CD1c-positive myeloid dendritic cell (primary cell): ENCODE measurements at regions not wholly inside any gene's neighbourhood (a gene's known extent, or its start where the extent isn't known, plus 50 kb on each side); places are given as distances from the start of the nearest gene placed in this dataset.

Experiments used
- DNase-seq: peaks from one replicate; pipeline ENCODE4 v3.0.0-alpha.2; 2016; ENCODE audit errors: extremely low spot score

DNA sequence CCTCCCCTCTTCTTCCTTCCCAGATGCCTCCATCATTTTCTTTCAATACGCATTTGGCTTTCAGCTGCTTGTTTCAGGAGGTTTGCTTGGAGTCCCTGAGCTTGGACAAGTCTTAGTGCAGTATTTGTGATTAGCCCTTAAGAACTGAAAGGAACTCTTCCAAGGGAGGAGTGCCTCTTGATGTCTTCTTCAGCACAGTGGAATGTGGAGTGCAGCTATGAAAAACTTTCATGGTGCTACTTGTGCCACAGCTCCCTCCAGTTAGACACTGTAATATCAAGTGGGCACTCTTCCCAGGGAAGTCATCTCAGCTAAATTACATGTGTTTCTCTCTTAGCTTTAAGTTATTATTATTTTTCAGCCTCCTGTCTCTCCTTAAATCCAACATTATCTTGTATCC is 173.1 kb downstream of the NECTIN3 start:
- DNase-seq, result no peak

DNA sequence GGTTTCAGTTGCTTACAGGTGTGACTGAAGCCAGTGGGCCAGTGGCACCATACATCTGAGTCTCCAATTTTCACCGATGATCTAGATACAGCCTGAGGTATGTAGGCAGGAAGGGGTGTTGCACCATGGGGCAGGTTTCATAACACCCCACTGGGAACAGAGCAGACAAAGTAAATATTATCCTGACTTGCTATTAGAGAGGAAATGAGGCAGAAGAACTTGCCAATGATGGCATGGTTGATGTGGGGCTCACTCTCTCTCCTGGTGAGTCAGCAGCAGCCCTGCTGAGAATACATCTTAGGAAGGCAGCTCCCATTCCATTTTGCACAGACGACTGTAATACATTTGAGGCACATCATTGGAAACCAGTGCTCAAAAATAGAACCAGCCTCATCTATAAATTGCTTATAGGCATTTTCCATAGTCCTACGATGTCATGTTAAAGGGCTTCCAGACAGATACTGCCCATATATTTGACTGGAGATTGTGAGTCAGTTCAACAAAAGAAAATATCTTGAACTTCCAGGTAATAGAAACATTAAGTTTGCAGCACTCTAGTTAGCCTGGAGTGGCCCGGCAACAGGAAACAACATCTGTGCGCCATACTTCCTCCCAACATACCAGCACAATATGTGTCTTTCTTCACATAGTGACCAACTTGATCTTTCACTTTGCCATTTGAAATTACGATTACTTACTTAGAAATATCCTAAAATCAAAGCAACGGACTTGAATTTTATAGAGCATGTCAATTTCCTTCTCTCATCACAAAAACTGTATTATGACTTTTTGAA is 175.5 kb downstream of the NECTIN3 start:
- DNase-seq, result no peak

- DNase-seq, result no peak
These were observed 176.8 kb downstream of the NECTIN3 start for GRCh38 chr3:111248406-111248805.

DNA sequence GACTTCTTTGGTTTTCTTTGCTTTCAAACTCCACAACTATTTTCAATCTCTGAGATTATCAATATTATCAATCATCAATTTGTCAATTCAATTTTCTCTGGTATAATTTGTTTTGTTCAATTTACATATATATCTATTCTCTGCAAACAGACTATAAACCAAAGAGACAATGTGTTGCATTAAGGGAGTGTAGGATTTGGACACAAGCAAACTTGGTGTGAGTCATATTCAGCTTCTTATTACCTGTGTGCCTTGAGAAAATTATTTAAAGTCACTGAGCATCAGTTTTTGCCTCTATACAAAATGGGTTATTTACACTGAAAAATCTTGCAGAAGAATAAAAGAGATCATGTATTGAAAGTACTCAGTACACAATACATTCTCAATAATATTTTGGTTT is 177.8 kb downstream of the NECTIN3 start:
- DNase-seq, result no peak

DNA sequence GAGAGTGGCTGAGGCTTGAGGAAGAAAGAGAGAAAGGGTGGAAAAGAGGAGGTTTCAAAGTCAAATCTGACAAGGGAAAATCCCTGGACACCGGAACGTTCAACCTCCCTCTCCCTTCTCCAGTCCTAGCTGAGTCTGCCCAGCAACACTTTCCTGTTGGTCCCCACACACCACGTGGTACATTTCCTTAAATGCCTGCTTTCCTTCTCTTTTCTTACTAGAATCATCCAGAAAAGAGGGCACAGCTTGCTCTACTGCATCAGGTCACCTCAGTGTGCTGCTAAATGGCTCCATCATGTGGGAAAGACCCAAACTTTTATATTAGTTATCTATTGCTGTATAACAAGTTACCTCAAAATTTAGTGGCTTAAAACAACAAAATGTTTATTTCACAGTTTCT is 181.2 kb downstream of the NECTIN3 start:
- peak; percentile 29 for DNase-seq

DNA sequence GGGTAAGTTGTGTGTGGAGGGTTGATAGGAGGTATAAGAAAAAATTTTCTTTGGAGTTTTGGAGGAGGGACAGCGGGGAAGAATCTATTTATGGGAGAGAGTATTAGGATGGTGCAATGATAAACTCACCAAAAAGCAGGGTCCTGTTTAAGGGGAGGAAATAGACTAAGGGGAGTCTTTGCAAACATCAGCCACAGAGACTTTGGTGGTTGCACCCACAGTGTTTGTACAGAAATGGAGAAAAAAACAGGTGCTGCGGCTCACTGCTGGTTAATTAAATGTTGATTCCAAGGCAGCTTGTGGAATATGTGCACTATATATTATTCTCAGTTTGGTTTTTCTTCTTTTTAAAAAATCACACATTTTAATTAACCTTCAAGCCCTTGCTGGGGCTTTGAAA is 182.1 kb downstream of the NECTIN3 start:
- DNase-seq, result no peak

GRCh38 chr3:111260878-111261277 is 189.3 kb downstream of the NECTIN3 start:
- no peak for DNase-seq

DNA sequence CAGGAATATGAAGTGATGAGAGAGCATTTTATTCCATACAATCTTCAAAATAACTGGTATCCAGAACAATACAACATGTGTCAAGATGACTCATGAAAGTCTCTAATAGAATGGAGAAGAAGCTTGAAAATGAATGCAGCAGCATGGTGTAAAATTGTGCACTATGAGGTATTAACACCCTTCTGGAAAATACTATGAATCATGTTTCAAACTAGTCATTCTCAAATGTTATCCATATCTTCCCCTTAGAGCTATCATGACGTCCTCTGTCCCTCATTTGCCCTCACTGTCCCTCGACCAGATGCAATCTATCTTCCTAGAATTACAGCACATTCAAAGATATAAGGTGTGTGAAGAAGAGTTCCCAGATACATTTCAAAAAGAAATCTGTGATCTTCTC is 198.2 kb downstream of the NECTIN3 start:
- no peak for DNase-seq

GRCh38 chr3:111277226-111277625 is 205.6 kb downstream of the NECTIN3 start:
- DNase-seq, result no peak

GRCh38 chr3:111278959-111279358 is 207.3 kb downstream of the NECTIN3 start:
- DNase-seq, result no peak

DNA sequence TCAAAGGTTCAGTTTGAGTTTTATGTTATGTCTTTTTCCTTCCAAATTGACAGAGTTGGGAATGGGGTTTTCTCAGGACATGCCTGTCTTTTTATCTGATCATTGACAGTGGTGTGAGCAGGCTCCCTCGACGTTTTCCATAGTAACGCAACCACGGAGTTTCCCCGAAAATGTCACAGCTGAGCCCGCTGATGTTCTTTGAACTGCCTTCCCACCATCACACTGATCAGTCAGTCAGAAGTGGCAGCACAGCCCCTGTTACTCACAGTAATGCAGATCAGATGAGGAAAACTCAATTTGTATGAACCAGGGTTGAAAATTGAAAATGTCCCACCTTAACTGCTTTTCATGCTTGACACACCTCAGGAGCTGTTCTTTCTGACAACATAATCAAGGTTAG is 210.4 kb downstream of the NECTIN3 start:
- no peak for DNase-seq

- no peak for DNase-seq
These were observed 211.5 kb downstream of the NECTIN3 start for GRCh38 chr3:111283165-111283564.

- no peak for DNase-seq
These were observed 213.0 kb downstream of the NECTIN3 start for GRCh38 chr3:111284503-111285183.

DNA sequence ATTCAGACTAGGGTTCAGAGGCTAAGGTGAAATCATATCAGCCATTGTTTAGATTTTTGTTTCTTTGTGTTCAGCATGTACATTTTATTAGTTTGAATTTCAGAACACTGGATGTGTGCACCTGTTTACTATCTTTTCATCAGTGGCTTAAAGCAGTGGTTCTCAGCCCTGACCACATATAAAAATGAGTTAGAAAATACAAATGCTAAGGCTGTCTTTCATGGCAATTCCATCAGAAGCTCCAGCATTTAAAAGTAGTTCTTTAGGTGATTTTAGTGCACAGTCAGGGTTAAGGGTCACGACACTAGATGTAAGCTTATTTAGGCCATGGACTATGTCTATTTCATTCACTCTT is 213.5 kb downstream of the NECTIN3 start:
- no peak for DNase-seq

DNA sequence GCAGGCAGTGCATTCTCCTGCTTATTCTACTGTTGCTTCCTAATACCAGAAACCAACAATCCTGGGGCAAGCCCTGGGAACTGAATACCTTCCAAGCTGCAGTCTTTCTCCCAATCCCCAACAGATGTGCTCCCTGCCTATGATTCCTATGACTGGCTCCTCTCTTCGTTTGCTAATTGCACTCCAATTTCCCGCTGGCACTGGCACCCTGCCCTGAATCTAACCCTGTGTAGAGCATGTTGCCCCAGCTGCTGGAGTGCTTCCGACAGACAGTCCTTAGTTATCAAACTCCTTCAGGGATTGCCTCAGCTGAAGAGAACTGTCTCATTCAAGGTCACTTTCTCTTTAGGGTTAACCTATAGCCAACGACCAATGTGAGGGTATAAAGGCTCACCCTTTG is 214.1 kb downstream of the NECTIN3 start:
- no peak for DNase-seq

GRCh38 chr3:111286746-111287145 is 215.1 kb downstream of the NECTIN3 start:
- no peak for DNase-seq

GRCh38 chr3:111292117-111292516 is 220.5 kb downstream of the NECTIN3 start:
- DNase-seq, result no peak

DNA sequence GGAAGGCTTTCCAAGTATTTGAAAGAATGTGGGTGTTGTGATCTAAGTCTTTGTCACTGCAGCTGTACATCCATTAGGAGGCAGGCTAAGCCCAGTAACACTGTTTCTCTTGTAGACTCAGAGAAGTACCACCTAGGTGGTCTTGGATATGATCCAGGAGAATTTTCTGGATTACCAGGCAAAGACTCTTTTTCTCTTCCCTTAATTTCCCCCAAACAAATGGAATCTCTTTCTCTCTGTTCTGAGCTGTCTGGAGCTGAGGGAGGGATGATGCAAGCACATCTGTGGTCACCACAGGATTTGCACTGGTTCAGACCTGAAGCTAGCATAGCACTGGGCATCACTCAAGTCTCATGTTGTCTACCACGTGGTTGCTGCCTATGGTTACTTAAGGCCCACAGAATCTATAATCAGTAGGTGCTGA is 227.6 kb downstream of the NECTIN3 start:
- no peak for DNase-seq

DNA sequence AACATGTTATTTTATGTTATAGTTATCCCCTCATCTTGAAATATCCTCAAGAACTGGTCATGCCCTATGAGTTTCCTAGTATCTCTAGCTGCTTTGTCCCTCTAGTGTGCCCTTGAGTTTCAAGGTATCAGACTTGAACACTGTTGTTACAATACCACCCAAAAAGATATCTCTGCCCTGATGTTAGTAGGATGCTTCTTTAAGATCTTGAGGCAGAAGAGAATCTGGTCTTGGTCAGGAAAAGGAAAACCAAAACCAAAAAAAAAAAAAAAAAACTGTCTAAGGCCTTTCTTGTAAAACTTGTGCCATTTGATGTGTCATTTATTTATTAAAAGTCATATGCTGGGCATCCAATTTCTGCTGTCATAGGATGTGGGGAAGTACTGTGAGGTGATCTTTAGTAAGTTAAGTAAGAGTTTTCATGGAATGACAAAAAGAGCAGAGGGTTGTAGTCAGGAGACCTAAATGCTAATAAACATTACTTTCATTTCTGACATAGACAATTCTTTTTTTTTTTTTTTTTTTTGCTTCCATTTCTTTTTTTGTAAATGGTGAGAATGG is 229.7 kb downstream of the NECTIN3 start:
- no peak for DNase-seq

GRCh38 chr3:111302063-111302462 is 230.4 kb downstream of the NECTIN3 start:
- DNase-seq, result no peak

GRCh38 chr3:111303760-111304159 is 232.1 kb downstream of the NECTIN3 start:
- DNase-seq, result no peak

DNA sequence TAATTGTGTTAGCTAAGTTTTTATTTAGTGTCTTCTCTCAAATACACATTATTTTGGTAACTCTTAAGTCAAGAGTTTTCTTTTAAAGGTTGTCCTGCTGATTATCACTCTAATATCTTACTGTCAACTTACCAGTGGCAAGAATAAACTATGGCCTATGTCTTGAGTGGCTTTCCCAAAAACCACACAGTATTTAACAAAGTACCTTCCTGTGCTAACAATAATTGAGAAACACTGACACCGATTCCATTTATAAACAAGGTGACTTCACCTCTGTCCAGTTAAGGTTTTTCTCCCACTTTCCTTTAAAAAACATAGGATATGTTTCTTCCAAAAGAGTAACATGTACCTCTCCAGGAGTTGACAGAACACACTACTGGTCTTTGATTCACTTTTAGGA is 234.3 kb upstream of the CD96 start:
- DNase-seq, result no peak

DNA sequence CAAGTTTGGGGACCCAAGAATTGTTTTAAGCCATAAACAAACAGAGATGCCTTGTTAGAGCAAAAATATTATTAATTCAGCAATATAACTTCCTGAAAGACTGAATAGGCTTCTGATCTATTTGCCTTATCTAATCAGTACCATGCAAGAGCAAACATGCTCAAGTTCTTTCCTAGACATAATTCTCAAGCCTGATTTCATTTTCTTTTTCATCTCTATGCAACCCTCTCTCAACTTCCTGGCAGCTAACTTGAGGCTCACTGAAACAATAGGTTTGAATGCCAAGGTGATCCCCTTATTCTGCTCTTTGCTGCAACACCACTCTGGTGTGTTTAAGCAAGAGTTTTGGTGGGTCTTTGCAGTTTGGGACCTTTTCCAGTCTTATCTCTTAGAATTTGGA is 230.9 kb upstream of the CD96 start:
- DNase-seq, result no peak
